ENCODE measurements at regions not wholly inside any gene's neighbourhood (a gene's known extent, or its start where the extent isn't known, plus 50 kb on each side); places are given as distances from the start of the nearest gene placed in this dataset.

DNA sequence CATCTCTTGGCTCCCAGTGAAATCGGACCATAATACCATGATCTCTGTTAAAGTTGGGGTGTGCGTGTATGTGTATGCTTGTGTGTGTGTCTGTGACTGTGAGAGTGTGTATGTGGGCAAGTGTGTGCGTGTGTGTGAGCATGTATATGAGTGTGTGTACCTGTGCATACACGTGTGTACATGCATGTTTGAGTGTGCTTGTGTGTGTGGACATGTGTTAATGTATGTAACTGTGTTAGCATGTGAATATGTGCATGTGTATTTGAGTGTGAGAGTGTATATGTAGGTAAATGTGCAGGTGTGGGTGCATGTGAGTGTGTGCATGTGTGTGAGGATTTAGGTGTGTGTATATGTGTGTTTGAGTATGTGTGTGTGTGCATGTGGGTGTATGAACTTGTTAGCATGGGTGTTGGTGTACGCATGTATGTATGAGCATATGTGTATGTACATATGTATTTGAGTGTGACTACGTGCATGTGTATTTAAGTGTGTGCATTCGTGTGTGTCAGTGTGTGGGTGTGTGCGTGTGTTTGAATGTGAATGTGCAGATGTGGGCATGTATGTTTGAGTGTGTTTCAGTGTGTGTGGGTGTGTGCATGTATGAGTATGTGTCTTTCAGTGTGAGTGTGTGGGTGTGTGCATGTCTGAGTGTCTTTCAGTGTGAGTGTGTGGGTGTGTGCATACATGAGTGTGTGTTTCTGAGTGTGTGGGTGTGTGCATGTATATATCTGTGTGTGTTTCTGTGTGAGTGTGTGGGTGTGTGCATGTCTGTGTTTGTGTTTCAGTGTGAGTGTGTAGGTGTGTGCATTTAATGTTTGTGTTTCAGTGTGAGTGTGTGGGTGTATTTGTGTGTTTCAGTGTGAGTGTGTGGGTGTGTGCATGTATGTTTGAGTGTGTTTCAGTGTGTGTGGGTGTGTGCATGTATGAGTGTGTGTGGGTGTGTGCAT lies 183.2 kb downstream of the SOX9 start:
- no peak for DNase-seq

DNA sequence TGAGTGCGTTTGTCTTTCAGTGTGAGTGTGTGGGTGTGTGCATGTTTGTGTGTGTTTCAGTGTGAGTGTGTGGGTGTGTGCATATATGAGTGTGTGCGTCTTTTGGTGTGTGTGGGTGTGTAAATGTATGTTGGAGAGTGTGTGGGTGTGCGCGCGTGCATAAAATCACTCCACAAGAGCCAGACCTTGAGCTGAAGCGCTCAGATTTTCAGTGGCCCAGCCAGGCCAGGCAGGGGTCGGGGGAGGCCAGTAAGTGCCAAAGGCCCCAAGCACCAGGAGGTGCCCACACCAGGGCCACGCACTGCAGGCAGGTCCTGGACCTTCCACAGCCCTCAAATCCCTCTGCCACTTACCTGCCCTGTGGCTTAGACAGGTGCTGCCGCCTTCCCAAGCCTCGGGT lies 184.0 kb downstream of the SOX9 start:
- DNase-seq: no peak

DNA sequence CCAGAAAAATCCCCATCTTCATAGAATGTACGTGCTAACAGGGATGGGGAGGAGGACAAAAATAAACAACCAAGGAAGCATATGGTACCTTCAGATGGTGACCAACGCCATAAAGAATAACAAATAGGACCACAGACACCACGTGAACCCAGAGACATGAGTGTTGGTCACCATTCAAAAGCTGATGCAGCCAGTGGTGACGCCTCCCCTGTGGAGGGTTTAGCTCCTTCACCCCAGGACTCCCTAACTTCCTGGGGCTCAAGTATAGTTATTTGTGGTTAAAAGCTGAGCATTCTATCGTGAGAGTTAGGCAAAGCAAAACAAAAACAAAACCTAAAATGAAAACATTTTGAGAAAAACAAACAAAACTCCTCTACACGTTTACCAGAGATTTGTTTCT lies 184.7 kb downstream of the SOX9 start:
- DNase-seq: no peak

DNA sequence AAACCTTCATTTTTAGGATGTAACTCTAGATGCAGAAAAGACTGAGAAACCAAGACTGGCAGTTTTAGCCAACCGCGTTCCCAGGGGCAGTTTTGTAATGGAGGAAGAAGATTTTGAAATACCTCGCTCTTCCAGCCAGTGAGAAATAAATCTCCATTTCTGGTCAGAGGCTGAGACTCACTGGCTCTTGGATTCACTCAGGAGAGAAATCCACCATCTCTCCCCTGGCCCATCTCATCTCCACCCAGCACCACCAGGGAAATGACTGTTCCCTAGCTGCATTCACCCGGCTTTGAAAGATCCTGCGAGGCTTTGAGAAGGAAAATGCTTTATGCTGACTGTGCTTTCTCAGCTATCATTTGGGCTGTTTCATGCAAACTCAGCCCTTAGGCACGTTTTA lies 185.2 kb downstream of the SOX9 start:
- DNase-seq: no peak

DNA sequence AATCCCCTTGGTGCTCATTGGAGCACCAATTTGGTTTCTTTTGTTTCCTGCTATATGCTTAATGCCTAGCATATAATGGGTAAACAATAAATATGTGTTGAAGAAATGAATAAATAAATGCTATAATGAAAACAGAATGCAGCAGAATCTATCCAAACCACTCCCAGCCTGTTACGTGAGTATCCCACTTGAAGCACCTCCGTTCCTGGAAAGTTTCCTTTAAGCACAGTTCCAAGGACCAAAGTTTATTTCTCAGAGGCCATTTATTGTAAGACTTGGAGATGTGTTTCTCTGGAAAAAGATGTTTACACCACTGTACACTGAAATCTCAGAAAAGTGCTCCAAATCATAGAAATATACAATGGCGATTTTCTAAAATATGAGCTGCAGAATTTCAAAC lies 187.0 kb downstream of the SOX9 start:
- no peak for DNase-seq

DNA sequence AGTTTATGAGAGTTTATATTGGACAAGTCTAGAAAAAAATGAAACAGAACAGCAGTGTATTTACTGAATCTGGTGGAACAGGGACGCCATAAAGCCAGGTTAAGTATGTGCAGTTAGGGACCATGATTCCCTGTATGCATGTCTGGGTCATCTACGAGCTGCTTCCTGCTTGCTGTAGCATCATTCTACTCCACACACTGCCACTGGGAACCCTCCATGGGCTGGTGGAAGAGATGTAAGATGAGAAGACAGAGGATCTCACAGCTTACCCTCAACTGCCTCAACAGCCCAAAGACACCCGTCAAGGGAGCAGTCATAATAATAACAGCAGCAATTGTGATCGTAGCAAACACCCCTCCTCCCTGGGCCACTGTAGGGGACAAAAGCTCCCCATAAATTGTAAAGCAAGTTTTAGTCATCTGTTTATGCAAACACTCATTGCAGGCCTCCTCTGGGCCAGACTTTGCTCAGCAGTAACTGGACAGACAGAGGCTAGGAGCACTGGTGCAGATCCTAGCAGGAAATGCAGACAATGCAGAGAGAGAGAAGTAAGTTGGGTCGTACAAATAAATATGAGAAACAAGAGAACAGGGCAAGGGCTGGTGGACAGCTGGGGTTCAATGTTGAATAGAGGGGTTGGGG lies 188.0 kb downstream of the SOX9 start:
- DNase-seq: no peak

DNA sequence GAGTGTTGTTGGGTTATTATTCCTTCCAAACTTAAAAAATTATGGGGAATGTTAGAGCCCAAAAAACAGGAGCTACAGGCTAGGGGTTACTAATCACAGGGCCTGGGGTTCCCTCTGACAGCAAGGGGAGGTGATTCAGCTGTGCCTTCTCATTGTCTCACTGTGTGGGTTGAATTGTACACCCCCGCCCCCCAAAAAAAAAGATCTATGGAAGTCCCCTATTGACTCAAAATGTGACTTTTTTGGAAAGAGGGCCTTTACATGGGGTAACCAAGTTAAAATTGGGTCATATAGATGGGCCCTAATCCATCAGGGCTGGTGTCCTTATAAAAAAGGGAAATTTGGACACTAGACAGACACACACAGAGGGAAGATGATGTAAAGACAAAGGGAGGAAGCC lies 190.2 kb downstream of the SOX9 start:
- no peak for DNase-seq

DNA sequence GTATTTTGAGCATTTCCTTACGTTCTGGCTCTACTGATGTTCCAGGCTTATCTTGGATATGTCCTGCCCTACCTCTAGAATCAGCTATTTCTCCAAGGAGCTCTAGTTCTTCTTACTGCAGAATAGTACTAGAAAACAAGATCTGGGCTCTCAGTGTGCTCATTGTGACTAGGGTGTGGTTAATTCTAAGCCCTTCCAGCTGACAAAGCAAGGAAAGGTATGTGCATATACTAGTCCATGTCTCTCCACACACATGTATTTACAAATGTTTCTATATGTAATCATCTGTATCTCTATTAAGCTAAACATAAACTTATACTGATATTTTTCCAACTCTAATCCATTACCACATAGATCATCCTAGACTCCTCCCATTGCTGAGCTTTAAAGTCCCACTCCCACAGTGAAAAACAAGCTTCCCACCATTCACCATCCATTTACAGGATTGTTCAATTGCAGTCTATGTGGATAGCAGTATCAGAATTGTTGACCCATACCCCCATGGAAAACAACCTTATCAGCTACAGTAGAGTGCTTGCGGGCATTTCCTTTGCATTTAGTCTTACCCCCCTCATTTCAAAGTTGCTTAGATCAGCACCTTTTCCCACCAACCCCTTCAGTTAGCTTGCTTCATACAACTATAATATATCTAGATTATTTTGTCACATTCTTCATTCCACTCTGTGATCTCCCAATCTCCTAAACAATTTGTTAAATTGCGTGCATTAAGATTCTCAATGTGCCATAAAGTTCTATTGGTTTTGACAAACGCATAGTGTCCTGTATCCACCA lies 194.5 kb downstream of the SOX9 start:
- no peak for DNase-seq

DNA sequence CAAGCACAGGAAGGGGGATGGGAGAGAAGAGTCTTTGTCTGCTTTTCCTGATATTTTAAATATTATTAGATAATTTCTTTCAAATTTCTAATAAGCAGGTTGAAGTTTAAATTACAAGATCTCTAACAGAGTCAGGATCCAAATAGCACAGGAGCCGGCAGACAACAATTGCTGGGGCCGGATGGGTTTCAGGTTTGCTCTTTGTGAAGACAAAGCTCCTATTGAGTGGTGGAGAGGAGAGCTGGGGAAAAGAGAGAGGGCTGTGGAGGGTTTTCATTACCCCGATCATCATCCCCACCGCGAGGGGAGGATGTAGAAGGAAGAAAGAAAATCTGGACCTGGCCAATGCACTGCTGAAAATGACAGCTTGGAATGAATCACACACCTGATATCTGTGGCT lies 197.3 kb downstream of the SOX9 start:
- DNase-seq: no peak

DNA sequence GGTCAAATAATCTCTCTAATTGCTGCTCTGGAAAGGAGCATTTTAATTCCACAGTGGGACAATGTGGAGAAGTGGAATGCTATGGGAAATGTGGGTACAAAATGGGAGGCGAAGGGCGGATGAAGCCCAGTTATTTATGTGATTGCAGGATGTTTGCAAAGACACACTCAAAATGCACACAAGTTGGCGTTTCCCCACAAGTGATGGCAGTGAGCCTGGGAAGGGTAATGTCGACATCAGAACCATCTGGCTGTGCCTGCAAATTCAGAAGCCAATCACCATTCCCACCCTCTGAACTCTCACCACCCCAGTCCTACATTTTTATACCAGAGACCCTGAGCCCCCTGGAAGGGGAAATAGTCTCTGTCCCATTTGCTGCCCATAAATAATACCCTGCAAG lies 201.1 kb downstream of the SOX9 start:
- no peak for DNase-seq

DNA sequence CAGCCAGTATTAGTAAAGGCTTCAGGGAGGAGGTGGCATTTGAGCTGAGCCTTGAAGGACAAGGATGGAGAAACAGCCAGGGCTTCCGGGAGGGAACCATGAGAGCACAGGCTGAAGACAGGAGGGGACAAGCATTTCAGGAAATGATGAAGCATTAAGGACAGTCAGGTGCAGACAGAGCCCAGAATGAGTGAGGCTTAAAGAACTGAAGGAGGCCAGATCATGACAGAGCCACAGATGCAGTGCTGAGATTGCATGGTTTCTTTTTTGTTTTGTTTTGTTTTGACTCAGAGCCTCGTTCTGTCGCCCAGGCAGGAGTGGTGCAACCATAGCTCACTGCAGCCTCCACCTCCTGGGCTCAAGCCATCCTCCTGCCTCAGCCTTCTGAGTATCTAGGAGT lies 211.5 kb downstream of the SOX9 start:
- no peak for DNase-seq

DNA sequence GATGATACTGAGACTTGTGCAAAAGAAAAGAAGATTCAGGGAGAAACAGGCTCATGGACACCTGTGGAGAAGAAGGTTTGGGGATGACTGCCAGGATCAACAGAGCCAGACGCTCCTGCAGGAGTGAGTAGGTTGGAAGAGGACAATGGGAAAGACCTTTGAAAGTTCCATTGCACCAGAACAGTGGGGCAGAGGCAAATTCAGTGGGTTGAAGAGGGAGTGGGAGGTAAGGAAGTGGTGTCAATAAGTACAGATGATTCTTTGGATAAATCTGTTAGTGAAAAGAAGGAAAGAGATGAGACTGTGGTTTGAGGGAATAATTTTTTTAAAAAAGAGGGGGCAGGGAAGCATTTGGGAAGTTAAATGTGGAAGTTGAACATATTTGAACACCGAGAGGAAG lies 212.8 kb downstream of the SOX9 start:
- DNase-seq: no peak

DNA sequence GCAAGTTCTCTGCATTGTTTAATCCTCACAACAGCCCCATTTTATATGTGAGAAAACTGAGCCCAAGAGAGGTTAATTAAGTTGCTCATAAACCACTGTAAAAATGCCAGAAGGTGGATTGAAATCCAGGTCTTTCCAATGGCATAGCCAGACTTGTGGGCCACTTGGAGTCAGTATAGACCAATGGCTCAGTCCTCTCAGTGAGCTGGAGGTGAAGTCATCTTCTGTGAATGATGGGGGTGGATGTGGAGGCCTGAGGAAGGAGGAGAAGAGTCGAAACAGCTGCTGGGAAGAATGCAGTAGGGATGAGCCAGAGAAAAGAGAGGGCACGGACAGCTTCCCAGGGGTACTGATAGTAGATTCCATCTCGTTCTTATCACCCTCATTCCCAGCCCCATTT lies 213.4 kb downstream of the SOX9 start:
- DNase-seq: no peak

DNA sequence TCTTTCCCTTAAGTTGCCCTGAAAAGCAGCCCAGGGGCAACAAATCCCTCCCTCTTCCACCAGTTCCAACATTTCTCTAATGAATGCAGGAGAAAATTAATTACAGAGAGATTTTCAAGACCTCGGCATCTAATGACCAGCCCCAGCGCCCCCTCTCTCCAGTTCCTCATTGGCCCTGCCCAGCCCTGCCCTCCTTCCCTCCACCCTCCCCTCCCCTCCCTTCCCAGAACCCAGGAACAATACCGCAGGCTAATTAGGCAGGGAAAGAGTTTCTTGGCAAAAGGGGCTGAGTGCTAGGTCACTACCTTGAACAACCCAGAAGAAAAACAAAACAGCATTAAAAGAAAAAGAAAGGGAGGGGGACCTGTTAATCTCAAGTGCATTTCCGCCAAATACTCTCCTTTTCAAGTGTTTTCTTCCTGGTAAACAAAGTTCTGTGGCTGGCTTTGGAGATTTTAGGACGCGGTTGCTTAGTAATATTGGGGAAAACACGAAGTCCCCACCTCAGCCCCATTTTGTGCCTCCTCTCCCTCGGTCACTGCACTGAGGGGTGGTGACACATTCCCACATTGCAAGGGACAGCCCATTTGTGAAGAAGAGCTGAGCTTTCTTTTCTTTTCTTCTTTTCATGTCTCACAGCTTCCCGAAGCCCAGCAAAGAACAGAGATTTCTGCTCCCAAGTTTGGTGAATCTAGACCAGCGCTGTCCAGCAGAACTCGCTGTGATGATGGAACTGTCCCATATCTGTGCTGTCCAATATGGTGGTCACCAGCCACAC lies 215.4 kb downstream of the SOX9 start:
- no peak for DNase-seq

DNA sequence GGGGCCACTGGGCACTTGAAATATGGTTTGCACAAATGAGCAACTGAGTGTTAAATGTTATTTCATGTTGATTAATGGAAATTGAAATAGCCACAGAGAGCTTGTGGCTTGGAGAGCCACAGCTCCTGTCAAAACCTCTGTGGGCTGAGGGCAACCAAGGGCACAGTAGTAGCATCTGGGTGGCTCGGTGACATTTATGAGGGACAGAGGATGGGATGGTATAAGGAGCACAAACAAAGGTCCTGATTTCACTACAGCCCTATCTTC lies 215.9 kb downstream of the SOX9 start:
- DNase-seq: no peak

DNA sequence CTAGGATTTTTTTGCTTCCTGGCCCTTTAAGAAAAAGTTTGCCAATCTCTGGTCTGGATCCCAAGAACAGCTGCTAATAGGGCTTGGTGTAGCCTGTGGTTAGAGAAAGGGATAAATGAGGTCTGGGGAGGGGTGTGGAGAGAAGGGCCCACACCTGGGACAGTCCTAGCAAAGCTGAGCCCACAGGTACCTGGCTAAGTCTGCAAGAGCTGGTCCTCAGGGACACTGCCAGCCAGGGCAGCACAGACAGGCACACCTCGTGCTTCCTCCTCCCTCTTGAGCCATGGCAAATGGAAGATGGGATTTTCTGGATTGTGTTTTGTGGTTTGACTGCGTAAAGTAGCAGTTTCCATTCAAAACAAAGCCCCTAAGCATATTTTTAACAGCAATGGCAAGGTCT lies 217.5 kb downstream of the SOX9 start:
- no peak for DNase-seq

DNA sequence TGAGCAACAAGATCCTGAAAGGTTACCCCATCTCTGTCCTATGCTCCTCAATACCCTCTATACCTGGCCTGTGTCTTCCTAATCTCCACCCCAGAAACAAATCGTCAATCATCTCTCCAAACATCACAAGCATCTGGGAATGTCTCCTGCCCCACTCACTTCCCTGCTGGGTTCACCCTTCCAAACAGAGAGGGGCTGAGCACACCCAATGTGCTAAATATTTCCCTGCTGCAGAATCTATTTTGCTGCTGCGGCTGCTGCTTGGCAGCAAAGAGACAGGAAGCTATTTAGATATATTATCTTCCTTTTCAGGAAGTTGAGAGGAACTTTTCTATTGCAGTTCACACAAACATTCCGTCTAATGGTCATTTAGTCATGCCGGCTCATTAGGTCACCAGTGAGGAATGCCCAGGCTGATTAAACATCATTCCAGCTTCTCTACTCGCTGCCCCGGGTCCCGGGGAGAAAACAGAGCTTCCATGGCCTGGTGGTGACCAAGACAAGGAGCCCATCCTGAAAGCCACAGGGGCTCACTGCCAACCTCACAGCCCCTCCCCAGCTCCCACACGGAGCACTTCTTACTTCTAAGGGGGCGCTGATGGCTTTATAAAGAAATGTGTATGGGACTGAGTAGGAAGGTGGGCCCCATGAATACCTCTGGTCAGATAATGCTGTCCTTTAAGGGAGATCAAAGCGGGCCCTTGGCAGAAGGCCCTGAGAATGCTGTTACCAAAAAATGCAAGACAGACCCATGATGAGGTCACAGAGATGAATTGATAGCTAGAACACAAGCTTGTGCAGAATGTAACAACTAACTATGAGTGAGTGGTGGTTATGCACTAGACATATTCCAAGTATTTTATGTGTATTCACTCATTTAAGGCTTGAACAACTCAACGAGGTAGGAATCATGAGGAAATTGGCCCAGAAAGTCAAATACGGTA lies 218.3 kb downstream of the SOX9 start:
- no peak for DNase-seq

DNA sequence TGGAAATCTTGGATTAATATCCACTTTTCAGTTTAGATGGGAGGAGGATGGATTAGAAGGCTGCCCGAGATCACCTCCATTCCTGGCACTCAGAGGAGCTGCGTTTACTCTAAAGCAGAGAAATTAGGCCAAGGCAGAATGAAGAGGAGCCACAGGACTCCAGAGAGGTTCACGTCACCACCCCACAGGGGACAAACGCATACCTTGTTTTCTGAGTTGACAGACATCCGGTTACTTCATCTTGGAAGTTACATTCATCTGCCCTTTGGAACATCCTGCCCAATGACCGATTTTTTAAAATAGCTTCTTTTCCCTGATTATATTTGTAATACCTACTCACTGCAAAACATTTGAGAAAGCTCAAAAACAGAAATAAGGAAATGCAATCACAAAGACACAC lies 220.0 kb downstream of the SOX9 start:
- DNase-seq: no peak

DNA sequence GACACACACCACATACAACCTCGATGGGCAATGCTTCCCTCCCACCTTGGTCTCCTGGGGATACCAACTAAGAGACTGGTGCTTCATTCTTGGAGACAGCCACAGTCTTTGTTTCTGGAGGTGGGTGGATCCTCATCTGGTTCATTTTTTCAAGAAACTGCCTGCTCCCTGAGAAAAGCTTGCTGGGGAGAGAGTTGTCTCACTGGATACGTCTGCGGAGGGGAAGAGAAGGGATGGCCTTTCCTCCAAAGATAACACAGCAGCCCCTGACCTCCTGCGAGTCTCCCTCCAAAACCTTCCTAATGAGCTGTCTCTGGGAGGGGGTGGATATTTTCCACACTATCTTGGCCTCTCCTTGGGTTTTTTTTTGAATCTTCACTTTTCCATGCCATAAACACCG lies 221.2 kb downstream of the SOX9 start:
- no peak for DNase-seq

DNA sequence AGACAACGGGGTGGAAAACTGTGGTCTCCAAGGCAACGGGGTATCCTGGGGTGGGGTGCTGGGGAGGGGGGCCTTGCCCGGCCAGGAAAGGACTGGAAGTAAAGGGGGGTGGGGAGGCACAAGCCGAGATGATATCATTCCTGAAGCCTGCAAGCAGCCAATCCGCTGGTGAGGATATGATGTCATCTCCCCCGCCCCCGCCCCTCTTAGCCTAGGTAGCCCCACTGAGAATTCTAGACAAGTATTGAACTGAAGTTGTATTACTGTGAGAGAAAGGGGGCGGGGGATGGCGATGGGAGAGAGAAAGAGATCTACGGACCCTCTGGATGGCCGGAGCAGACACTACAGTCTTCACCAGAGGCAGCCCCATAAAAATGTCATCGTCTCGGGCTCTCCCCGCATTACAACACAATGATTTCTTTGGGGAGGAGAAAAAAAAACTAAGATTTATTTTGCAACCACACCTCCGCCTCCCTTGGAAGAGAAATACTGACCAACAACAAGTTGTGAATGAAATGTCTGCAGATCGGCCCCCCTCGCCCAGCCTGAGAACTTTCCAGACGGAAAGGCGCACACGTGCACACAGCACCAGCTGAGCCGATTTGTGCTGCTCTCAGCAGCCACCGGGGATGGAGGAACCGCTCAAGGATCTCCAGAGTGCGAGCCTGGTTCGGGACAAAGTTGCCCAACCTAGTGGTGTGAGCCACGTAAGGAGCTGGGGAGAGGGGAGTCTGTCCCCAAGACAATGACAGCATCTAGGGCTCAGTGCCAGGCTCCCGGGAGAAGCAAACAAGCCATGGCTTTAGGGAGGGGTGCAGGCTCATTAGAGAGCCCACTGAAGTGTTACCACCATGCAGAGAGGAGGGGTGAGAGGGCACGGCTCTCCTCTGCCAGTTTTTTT lies 222.1 kb downstream of the SOX9 start:
- DNase-seq: no peak

DNA sequence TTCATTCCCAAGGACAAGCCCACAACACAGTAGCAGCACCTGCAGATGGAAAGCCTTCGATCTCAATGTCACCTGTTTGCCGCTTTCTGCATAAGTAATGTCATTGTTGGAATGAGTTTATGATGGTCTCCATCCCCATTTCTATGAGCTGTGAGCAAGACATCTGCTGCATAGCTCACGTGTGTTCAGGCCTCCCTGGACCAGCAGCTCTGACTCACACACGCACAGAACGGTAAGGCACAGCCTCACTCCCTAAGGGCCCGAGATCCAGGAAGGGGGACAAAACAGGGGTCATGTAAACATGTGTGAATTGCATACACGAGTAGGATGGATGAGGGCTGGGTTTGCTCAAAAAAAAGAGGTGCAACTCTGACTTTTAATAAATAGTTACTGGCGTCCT lies 223.1 kb downstream of the SOX9 start:
- DNase-seq: no peak

Data from inflammatory macrophage treated with lipopolysaccharide for 4 hours (primary cell).